Spinal cord (tissue), 9 donors: ENCODE measurements at regions not wholly inside any gene's neighbourhood (a gene's known extent, or its start where the extent isn't known, plus 50 kb on each side); places are given as distances from the start of the nearest gene placed in this dataset.

ENCODE experiments used
- DNase-seq, 6 donors: peaks; one replicate each; pipeline versions ENCODE4 v3.0.0 to v3.0.0-alpha.2; 2013 to 2015; ENCODE audit warnings: low spot score in 6 of 6, low read depth in 4 of 6
- H3K27ac ChIP-seq: one replicate; pipeline ENCODE4 v1.5.1; 2013; ENCODE audit warnings: low read depth, low read length, control low read depth
- H3K27me3 ChIP-seq: one replicate; pipeline ENCODE4 v1.6.1; 2013; ENCODE audit warnings: low read length; ENCODE audit not compliant: control insufficient read depth, insufficient read depth
- H3K36me3 ChIP-seq: one replicate; pipeline ENCODE4 v1.6.1; 2013; ENCODE audit warnings: low read length; ENCODE audit not compliant: control insufficient read depth, insufficient read depth
- H3K4me1 ChIP-seq: one replicate; pipeline ENCODE4 v1.6.1; 2013; ENCODE audit warnings: low read length; ENCODE audit not compliant: control insufficient read depth, insufficient read depth
- H3K4me3 ChIP-seq: one replicate; pipeline ENCODE4 v1.5.1; 2013; ENCODE audit warnings: low read depth, low read length, control low read depth
- H3K9me3 ChIP-seq: one replicate; pipeline ENCODE4 v1.6.1; 2013; ENCODE audit warnings: low read length; ENCODE audit not compliant: control insufficient read depth, insufficient read depth
- WGBS: methylation state at CpG from one replicate; pipeline ENCODE4 v1.1.5; 2013; ENCODE audit warnings: missing lambda C conversion rate; ENCODE audit not compliant: insufficient coverage; 5-methylcytosine and 5-hydroxymethylcytosine counted together
- donor health status: healthy.

DNA sequence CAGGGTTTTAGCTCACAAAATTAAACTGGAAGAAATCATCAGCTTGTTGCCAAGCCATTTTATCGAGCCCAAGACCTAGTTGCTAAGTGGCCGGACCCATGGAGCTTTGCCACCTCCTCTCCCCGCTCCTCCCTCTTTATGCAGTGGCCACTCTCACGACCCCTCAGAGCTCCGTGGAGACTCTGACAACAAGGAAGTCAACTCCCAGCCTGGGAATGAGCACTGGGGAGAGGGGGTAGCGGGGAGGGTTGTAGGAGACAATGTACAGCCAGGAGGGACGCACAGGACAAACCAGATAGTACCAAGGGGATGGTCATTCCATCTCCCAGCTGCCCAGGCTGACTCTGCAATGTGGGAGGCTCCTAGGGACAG, 250.9 kb downstream of the SIPA1L2 start:
- Histone ChIP-seq H3K4me3 (no peak overlapping the region), H3K4me1 (peaks cover 31% of the 10 kb centered on the region), H3K27me3 (no peaks in the 10 kb centered on the region), H3K27ac (peak overlapping the region; percentile 11), H3K36me3 (no peaks in the 10 kb centered on the region), H3K9me3 (no peaks in the 10 kb centered on the region)
- DNase-seq, result peak in 1 of 6 donors; percentile 49
- WGBS, result 55% methylated on average over 3 of the region's 7 CpGs

DNA sequence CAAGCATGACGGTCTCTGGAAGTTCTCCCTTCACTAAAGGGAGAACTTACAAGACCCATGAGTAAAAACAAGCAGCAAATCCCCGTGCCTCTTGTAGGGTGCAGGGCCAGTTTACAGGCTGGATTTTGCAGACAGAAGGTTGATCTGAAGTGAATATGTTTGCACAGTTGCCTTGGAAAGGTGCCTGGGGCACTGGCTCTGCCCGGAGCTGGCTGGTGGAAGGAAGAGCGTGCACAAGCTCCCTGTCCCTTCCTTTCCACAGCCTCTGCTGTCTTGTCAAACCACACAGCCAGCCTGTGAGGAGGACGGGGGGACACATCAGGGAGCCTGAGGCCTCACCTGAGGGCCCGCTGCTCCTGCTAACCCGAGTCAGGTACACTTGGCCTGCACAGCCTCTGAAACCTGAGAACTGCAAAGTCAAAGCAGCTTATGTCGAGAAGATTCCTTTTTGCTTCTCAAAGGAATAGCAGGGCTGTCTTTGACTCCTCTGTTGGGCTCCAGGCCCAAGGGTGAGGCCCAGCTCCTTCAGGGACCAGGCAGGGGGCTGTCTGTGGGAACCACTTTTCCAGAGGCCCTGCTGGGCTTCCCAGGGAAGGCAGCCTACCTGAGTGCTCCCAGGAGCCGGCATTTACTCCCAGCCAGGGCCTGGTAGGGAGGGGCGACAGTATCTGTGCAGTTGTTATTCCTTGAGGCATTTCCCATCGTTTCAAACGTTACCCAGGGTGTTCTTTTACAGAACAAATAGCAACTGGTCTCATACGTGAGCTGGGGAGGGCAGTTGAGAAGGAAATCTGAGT, 251.5 kb downstream of the SIPA1L2 start:
- Histone ChIP-seq H3K4me1 (peaks cover 31% of the 10 kb centered on the region), H3K36me3 (no peaks in the 10 kb centered on the region), H3K27ac (peak overlapping the region; percentile 11), H3K27me3 (no peaks in the 10 kb centered on the region), H3K4me3 (no peak overlapping the region), H3K9me3 (no peaks in the 10 kb centered on the region)
- WGBS, result 69% methylated on average over 9 of the region's 13 CpGs
- DNase-seq, result peak in 2 of 6 donors; percentile 28 to 52

DNA sequence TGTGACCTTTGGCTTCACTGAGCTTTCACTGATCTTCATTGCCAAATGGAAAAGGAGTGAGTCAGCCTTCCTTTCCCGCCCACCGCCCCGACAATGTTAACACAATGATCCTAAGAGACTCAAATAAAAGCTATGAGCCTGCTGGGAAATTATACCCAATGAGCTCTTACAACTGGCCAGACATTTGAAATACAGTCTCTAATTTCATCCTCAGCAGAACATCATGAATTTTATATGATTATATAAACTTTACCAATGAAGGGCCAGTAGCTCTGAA, 252.5 kb downstream of the SIPA1L2 start:
- Histone ChIP-seq H3K4me1 (peaks cover 31% of the 10 kb centered on the region), H3K36me3 (no peaks in the 10 kb centered on the region), H3K9me3 (no peaks in the 10 kb centered on the region), H3K4me3 (no peak overlapping the region), H3K27ac (no peak overlapping the region), H3K27me3 (no peaks in the 10 kb centered on the region)
- WGBS, result 63% methylated on average over 3 of the region's 3 CpGs
- DNase-seq, result peak in 1 of 6 donors; percentile 43

GRCh38 chr1:232376632-232377493, 253.1 kb downstream of the SIPA1L2 start:
- H3K9me3 ChIP-seq, result no peaks in the 10 kb centered on the region
- H3K4me1 ChIP-seq, result peaks cover 31% of the 10 kb centered on the region
- H3K27ac ChIP-seq, result no peak overlapping the region
- no peak for DNase-seq
- WGBS, result 94% methylated on average over 14 of the region's 16 CpGs
- no peaks in the 10 kb centered on the region for H3K36me3 ChIP-seq
- no peak overlapping the region for H3K4me3 ChIP-seq
- no peaks in the 10 kb centered on the region for H3K27me3 ChIP-seq

- no peaks in the 10 kb centered on the region for H3K27me3 ChIP-seq
- peak in 1 of 6 donors; percentile 50 for DNase-seq
- no peak overlapping the region for H3K27ac ChIP-seq
- H3K4me1 ChIP-seq, result peaks cover 1% of the 10 kb centered on the region
- WGBS, result 77% methylated on average over 11 of the region's 11 CpGs
- H3K9me3 ChIP-seq, result no peaks in the 10 kb centered on the region
- no peak overlapping the region for H3K4me3 ChIP-seq
- H3K36me3 ChIP-seq, result no peaks in the 10 kb centered on the region
Observed at GRCh38 chr1:232372841-232373440, 257.0 kb downstream of the SIPA1L2 start.

GRCh38 chr1:232372431-232372830, 257.5 kb downstream of the SIPA1L2 start:
- Histone ChIP-seq H3K27ac (no peak overlapping the region), H3K4me3 (no peak overlapping the region), H3K4me1 (no peaks in the 10 kb centered on the region), H3K9me3 (no peaks in the 10 kb centered on the region), H3K36me3 (no peaks in the 10 kb centered on the region), H3K27me3 (no peaks in the 10 kb centered on the region)
- no peak for DNase-seq
- 89% methylated on average over 13 of the region's 13 CpGs for WGBS

- Histone ChIP-seq H3K4me1 (no peaks in the 10 kb centered on the region), H3K36me3 (no peaks in the 10 kb centered on the region), H3K9me3 (no peaks in the 10 kb centered on the region), H3K27me3 (no peaks in the 10 kb centered on the region), H3K4me3 (no peak overlapping the region), H3K27ac (no peak overlapping the region)
- WGBS, result 93% methylated on average over 6 of the region's 11 CpGs
- DNase-seq, result no peak
Observed at GRCh38 chr1:232369451-232370296, 260.3 kb downstream of the SIPA1L2 start.

- no peaks in the 10 kb centered on the region for H3K27me3 ChIP-seq
- H3K36me3 ChIP-seq, result no peaks in the 10 kb centered on the region
- no peak overlapping the region for H3K27ac ChIP-seq
- 100% methylated on average over 1 of the region's 2 CpGs for WGBS
- H3K4me3 ChIP-seq, result no peak overlapping the region
- H3K9me3 ChIP-seq, result no peaks in the 10 kb centered on the region
- no peak for DNase-seq
- no peaks in the 10 kb centered on the region for H3K4me1 ChIP-seq
Observed at GRCh38 chr1:232368821-232369321, 261.1 kb downstream of the SIPA1L2 start.

- no peak overlapping the region for H3K27ac ChIP-seq
- 72% methylated on average over 4 of the region's 4 CpGs for WGBS
- no peaks in the 10 kb centered on the region for H3K27me3 ChIP-seq
- no peaks in the 10 kb centered on the region for H3K36me3 ChIP-seq
- no peaks in the 10 kb centered on the region for H3K4me1 ChIP-seq
- H3K4me3 ChIP-seq, result no peak overlapping the region
- DNase-seq, result no peak
- H3K9me3 ChIP-seq, result no peaks in the 10 kb centered on the region
Observed at GRCh38 chr1:232367293-232367692, 262.6 kb downstream of the SIPA1L2 start.
